ENCODE measurements at regions not wholly inside any gene's neighbourhood (a gene's known extent, or its start where the extent isn't known, plus 50 kb on each side); places are given as distances from the start of the nearest gene placed in this dataset.

DNA sequence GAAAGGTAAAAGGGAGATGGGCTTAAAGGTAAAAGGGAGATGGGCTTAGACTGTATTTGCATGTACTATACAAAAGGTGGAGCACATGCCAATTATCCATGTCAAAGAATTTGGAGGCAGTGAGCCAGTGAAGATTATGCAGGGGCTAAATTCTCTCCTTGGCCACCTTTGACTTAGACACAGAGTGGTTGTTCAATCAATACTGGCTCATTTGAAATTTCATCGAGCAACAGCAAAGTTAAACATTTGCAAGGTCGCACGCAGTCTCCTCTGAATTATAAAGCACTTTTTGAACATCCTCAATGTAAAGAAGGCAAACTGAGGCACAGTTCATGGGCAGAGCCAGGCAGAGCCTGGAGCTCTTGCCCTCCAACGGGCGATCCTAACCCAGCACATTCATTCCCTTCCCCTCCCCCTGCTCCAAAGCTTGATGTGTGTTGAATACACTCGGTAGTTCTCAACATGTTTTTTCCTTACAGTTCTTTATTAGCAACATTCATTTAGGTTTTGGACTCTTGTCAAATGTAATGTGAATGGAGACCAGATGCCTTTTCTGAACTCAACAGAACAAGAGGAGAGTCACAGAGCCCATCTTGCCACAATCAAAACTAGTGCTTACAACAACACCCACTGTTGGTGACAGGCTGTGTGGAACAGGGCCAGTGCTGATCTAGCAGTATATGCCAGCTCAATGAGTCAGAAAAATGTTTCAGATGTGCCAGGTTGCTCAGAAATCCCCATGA lies 169.7 kb upstream of the G2E3 start (continued):
- TF ChIP-seq, protein P1, sequence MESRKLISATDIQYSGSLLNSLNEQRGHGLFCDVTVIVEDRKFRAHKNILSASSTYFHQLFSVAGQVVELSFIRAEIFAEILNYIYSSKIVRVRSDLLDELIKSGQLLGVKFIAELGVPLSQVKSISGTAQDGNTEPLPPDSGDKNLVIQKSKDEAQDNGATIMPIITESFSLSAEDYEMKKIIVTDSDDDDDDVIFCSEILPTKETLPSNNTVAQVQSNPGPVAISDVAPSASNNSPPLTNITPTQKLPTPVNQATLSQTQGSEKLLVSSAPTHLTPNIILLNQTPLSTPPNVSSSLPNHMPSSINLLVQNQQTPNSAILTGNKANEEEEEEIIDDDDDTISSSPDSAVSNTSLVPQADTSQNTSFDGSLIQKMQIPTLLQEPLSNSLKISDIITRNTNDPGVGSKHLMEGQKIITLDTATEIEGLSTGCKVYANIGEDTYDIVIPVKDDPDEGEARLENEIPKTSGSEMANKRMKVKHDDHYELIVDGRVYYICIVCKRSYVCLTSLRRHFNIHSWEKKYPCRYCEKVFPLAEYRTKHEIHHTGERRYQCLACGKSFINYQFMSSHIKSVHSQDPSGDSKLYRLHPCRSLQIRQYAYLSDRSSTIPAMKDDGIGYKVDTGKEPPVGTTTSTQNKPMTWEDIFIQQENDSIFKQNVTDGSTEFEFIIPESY (IDR thresholded peaks at IDR 0.05) = no peak

DNA sequence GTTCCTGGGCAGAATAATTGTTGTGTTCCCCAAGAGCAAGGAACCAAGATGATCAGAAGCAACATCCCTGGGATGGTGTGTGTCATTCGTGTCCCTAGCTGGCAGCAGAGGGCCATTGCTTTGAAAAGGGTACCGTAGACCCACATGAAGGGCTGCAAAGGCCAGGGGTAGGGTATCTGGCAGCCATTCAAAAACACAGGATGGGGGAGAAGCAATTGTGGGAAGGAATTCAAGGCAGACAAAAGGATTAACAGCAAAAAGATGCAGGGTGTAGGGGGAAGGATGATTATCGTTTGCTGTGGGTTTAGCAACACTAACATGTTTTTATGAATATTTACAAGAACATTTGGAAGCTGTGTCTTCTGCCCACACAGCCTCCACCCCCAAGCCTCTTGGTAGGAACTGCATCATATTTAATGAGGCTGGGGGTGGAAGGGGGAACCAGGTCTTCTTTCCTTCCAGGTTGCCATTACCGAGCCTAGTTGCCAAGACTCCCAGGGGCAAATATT lies 169.0 kb upstream of the G2E3 start:
- Histone ChIP-seq H3K9ac (ENCODE audit: control insufficient read depth, insufficient read depth, low read length) (no peak overlapping the region), H3K79me2 (ENCODE audit: control insufficient read depth, insufficient read depth, low read length) (no peaks in the 10 kb centered on the region), H3K4me1 (ENCODE audit: control insufficient read depth, insufficient read depth, low read length) (no peaks in the 10 kb centered on the region), H4K20me1 (ENCODE audit: control insufficient read depth, insufficient read depth) (no peaks in the 10 kb centered on the region), H3K4me3 (no peak overlapping the region), H2AFZ (ENCODE audit: control insufficient read depth, low read depth, low read length) (no peak overlapping the region), H3K27me3 (replicated peaks in 1 of 2; ENCODE audit: control insufficient read depth in 2 of 2, insufficient read depth in 2 of 2, low read length in 1 of 2) (no peaks in the 10 kb centered on the region), H3K4me2 (ENCODE audit: control insufficient read depth, insufficient read depth) (no peak overlapping the region), H3K9me3 (replicated peaks; ENCODE audit: control insufficient read depth, insufficient read depth, low read length) (no peaks in the 10 kb centered on the region), H3K36me3 (ENCODE audit: control insufficient read depth in 2 of 2, insufficient read depth in 2 of 2, low read length in 1 of 2) (no peaks in the 10 kb centered on the region), H3K27ac (ENCODE audit: control insufficient read depth, insufficient read depth) (no peak overlapping the region)
- BruUV-seq (replicated peaks) = no TSS peak
- FAIRE-seq (no peak), DNase-seq (ENCODE audit: low read depth, low spot score) (no peak), ATAC-seq (no peak)
- 8% methylated on average over 4 of the region's 4 CpGs for WGBS (ENCODE audit: insufficient coverage, insufficient replicate concordance, low lambda C conversion rate, missing lambda C conversion rate)
- POLR2A ChIA-PET = no interaction called here
- TF ChIP-seq POLR2AphosphoS5 (IDR thresholded peaks at IDR 0.05; ENCODE audit: low read length) = no peak
- TF ChIP-seq ZNF384 (IDR thresholded peaks at IDR 0.05; ENCODE audit: borderline replicate concordance, low read depth, low read length) = no peak
- TF ChIP-seq FOXK2 (IDR thresholded peaks at IDR 0.05) = no peak
- TF ChIP-seq NFYB (IDR thresholded peaks at IDR 0.05; ENCODE audit: insufficient read depth, low read depth, low read length) = no peak
- in situ Hi-C loops (cut with MboI) = no loop called here
- intact Hi-C loops (cut with micrococcal nuclease; ENCODE audit: unreplicated experiment) = no loop called here
- RAD21 ChIA-PET (ENCODE audit: unreplicated experiment) = no interaction called here
- SMC1A ChIA-PET (ENCODE audit: uncharacterized antibody, unreplicated experiment) = no interaction called here
- CTCF ChIA-PET = interaction anchor here (1.5 kb wide), 1 partner anchor 15 kb away, joined by 4 read pairs; no protein-coding TSS in a partner anchor

All from GM12878 (cell line).